Lung microvascular endothelial cell (primary cell): ENCODE measurements at regions not wholly inside any gene's neighbourhood (a gene's known extent, or its start where the extent isn't known, plus 50 kb on each side); places are given as distances from the start of the nearest gene placed in this dataset.

Experiments
- DNase-seq, 2 donors: peaks; one replicate each; pipeline versions ENCODE4 v3.0.0 to v3.0.0-alpha.2; 2010; ENCODE audit warnings: low read depth in 2 of 2

GRCh38 chr19:28977826-28978225, 235.1 kb downstream of the UQCRFS1 start:
- no peak for DNase-seq

GRCh38 chr19:28972058-28972852, 240.7 kb downstream of the UQCRFS1 start:
- DNase-seq = no peak

DNA sequence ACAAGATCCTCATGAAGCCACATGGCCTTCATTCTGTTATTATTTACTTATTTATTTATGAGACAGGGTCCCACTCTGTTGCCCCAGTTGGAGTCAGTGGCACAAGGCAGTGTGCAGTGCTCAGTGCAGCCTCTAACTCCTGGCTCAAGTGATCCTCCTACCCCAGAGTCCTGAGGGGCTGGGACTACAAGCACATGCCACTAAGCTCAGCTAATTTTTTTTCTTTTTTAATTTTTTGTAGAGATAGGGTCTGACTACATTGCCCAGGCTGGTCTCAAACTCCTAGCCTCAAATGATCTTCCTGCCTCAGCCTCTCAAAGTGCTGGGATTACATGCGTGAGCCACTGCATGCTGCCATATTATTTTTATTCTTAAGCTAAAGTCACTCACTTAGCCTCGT, 241.4 kb downstream of the UQCRFS1 start:
- no peak for DNase-seq

DNA sequence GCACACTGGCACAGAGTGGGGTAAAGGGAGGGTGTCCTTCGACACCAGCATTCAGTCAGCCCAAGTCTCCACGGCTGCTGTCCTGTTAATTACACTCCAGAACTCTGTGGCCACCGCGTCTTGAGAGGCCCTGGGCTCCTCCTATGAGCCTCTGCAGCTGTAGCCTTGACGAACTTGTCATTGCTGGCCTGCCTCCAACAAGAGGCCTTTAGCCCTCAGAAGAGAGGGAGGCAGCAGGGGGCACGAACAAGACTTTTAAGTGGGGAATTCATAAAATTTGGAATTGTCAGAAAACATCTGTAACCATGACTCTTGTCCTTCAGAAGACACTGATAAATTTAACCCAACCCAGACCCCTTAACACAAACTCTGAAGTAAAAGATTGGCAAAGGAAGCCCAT, 241.9 kb downstream of the UQCRFS1 start:
- no peak for DNase-seq

DNA sequence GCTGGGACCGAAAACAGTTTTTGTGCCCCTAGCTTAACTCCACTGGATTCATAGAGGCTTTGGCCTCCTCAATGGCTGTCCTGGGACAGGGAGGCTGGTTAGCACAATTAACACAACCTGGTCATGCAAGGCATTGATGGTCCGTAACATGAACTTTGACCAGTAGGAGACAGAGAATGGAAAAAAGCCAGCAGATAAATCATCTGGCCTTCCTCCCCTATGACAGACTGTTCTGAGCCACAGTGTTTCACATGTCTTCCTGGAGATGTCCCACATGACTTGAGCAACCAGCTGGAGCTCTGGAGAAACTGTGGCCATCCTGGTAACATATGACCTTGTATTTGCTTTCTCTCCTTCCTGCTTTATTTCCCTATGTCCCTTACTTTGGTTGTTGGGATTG, 244.2 kb downstream of the UQCRFS1 start:
- no peak for DNase-seq

DNA sequence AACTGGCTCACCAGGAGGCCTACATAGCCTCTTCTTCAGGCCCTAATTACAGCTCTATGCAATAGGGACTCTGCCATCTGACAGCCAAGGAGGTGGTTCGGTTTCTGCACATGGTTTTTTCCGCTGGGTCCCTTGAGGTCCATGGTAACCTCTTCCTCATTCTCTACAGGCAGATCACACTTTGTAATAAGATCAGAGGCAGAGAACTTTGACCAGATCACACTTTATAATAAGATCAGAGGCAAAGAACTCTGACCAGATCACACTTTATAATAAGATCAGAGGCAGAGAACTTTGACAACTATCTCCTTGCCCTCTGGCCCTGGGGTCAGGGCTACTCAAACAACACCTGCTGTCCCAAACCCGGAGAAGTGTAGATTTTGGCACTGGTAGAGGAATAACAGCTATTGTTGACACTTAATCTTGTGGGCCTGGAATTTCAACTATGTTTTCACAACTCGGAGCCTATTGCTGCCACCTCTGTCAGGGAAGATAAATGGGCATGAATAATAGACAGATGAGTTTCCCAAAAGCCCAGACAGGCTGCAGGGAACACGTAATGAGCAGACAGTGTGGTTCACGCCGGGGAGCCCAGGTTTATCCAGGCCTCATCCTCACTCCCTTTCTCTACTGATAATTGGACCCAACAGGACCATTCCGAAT, 246.1 kb downstream of the UQCRFS1 start:
- DNase-seq = peak in 1 of 2 donors; percentile 33

DNA sequence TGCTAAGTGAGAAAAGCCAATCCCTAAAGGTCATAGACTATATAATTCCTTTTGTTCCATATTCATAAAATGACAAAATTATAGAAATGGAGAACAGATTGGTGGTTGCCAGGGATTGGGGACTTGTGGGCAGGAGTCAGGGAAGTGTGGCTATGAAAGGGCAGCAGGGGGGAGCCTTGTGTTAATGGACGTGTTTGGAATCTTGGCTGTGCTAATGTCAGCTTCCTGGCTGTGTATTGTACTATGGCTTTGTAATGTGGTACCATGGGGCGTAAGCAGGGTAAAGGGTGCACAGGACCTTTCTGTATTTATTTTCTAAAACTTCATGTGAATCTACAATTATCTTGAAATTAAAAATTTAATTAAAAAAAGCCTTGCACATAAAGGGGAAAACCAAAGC, 248.5 kb downstream of the UQCRFS1 start:
- peak in 1 of 2 donors; percentile 55 for DNase-seq

DNA sequence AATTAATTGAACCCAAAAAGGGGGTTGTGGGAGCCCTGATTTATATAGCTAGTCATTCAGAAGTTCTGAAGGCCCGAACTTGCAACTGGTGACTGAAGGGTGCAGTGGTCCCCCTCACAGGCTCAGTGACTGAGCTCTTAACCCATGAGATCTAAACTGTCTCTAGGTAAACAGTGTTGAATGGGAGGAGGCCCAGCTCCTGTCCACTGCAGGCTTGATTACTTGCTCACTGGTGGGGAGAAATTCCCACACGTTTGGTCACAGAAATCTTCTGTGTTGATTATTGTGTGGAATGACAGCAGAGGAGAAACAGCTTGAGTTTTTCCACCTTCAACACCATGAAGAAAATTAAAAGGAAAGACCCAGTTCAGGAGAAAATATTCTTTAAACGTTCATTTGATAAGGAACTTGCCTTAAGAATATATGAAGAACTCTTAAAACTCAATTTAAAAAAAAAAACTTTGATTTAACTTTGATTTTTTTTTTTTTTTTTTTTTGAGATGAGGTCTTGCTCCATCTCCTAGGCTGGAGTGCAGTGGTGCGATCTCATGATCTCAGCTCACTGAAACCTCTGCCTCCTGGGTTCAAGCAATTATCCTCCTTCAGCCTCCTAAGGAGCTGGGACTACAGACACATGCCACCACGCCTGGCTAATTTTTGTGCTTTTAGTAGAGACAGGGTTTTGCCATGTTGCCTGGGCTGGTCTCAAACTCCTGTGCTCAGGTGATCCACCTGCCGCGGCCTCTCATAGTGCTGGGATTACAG, 249.3 kb downstream of the UQCRFS1 start:
- no peak for DNase-seq

GRCh38 chr19:28961772-28962500, 251.0 kb downstream of the UQCRFS1 start:
- no peak for DNase-seq

GRCh38 chr19:28960986-28961705, 251.8 kb downstream of the UQCRFS1 start:
- no peak for DNase-seq

DNA sequence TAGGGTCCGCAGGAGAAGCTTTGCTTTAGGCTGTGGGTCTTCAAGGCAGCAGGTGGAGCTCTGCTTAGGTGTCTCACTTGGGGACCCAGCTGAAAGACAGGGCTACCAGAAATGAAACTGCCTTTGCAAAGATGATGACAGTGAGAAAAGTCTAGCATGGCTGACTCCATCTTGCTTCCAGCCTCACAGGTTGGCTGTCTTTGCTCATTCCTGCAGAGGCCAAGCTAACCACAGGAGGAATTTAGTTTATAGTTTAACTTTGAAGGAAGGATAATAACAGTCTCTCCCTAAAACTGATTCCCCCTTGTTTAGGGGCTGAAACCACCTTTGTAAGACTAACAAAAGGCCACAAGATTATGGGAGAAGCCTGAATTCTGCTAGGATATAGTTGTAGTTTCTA, 252.4 kb downstream of the UQCRFS1 start:
- no peak for DNase-seq

DNA sequence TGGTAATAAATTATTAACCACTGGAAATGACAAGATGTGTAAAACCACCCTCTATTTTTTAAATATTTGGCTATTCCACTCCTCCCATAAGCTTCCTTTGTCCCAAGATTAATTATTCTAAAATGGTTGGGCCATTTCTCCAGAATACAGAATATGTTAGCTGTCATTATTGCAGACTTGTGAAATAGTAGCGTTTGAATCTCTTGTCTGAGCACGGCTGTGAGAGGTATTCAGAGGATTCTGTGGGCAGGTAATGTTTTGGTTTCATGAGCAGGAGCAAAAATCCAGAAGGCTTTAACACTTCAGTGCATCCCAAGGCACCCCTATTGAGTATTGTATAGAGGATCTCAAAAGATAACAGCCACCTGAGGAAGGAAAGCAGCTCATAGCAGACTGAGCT, 256.0 kb downstream of the UQCRFS1 start:
- no peak for DNase-seq

DNA sequence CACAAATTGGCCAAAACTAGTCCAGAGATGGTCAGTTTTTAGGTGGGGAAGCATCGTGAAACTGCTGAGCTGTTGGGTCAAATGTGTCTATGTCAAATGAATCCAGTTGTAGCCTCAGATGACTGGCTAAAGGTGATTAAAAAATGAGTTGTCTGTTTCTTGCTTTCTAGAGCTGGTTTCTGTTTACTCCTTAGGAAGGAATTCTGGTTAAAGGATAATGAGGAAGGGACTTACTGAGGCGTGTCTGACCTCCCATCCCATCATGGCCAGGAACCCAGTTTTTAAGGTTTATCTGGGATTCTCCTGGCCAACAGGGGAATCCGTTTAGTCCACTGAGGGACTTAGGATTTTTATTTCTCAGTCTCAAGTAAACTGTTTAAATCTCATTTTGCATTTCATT, 256.5 kb downstream of the UQCRFS1 start:
- DNase-seq = no peak

GRCh38 chr19:28949535-28949934, 263.4 kb downstream of the UQCRFS1 start:
- no peak for DNase-seq

DNA sequence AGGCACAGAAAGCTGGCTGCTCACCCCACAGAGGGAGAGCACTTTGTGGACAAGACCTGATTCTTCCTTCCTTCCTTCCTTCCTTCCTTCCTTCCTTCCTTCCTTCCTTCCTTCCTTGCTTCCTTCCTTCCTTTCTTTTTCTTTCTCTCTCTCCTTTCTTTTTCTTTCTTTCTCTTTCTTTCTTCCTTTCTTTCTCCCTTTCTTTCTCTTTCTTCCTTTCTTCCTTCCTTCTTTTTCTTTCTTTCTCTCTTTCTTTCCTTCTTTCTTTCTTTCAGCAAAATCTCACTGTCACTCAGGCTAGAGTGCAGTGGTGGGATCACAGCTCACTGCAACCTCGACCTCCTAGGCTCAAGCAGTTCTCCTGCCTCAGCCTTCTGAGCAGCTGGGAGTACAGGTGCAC, 263.9 kb downstream of the UQCRFS1 start:
- no peak for DNase-seq

DNA sequence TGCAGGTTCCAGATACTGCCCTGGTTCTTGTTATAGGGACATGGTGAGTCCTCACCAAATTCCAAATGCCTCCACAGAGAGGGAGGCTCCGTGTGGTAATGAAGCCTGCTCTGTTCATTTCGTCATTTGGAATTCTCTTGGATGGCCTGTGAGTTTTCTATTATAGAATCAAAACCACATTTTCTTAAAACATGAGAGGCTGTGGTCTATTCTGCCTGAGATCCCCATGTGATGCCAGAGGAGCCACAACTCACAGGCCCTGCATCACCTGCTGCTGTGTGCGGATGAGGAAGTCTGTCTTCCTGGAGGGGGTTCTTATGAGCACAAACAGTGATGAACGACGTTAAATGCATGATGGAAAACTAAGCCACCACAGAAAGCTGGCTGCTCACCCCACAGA, 264.4 kb downstream of the UQCRFS1 start:
- DNase-seq = no peak

DNA sequence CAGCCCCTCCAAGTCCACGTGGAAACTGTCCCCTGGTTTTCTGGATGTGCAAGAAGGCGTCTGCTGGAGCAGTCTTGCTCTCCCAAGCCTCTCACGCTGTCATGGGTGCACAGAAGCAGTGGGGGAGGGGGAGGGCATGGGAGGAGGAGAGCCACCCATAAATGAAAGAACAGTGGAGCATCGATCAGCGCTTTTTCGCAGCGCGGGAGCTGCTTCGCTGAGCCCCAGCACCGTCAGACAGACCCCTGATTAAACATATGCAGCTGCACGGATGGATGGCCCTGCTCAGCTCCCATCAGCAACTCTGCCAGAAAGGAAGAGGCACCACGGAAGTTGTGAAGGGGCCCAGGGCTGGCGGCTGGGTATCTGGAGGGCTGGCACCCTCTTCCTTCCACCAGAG, 264.9 kb downstream of the UQCRFS1 start:
- no peak for DNase-seq

- DNase-seq = no peak
Observed at GRCh38 chr19:28943651-28944050, 269.3 kb downstream of the UQCRFS1 start.

DNA sequence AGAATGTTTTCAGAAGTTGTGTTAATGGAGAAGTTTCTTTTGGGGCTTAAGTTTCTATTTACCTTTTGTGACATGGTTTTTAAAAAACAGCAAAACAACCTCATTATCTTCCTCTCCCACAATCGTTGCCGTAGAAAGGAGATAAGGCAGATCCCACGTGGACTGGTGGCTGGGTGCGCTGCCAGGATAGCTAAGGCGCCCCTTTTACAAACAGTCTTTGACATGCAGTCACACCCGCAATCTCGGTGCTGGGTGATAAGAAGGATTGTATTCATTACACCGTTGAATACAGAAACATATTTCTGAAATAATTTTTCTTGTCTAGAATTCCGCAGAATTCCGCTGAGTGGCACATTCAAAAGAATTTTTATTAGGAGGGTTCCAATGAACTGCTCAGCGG, 271.1 kb downstream of the UQCRFS1 start:
- no peak for DNase-seq

DNA sequence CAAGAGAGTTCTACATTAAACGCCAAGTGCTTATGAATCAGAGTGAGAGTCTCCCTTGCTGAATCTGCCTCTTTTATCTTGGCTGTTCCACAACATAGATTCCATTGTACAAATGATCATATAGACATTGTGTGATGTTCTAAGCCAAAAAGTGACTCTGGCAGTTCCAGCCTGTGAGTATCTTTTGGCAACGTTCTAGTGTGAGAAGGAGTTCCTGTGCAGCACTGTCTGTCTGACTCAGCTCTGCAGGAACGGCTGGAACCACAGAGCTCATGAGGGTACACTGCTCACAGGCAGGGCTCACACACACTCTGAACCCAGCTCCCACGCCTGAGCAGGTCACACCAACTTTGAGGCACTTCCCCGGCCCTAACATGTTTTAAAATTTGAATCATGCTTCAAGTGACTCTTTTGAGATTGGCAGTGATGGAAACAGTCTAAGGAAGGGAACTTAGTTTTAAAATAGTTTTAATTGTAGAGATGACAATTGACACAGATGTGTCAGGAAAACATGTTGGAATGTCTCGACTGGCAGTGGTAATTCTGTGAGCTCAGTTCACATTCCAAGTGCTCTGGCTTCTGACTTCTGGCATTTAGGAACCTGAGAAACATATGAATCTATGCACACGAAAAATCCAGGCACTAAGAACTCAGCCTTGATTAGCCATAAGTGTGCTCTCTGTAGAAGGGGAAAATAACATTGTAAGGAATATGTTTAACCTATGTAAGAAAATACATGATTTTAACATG, 272.0 kb downstream of the UQCRFS1 start:
- no peak for DNase-seq
